Ishikawa (cell line): ENCODE measurements at regions not wholly inside any gene's neighbourhood (a gene's known extent, or its start where the extent isn't known, plus 50 kb on each side); places are given as distances from the start of the nearest gene placed in this dataset.

Source experiments
- CEBPB ChIP-seq: IDR thresholded peaks from 2 replicates; pipeline ENCODE4 v1.6.1; 2012
- CREB1 ChIP-seq: IDR thresholded peaks from 2 replicates; pipeline ENCODE4 v1.6.1; 2012; ENCODE audit warnings: low read depth
- EGR1 ChIP-seq: IDR thresholded peaks from 2 replicates; pipeline ENCODE4 v1.6.1; 2012
- EP300 ChIP-seq: IDR thresholded peaks from 2 replicates; pipeline ENCODE4 v1.6.1; 2012; ENCODE audit warnings: borderline replicate concordance
- FOXM1 ChIP-seq: IDR thresholded peaks from 2 replicates; pipeline ENCODE4 v1.6.1; 2012; ENCODE audit warnings: low read depth, borderline replicate concordance
- NFIC ChIP-seq: IDR thresholded peaks from 2 replicates; pipeline ENCODE4 v1.6.1; 2012
- RAD21 ChIP-seq: IDR thresholded peaks from 2 replicates; pipeline ENCODE4 v1.6.1; 2012; ENCODE audit warnings: low read depth
- TAF1 ChIP-seq: IDR thresholded peaks from 2 replicates; pipeline ENCODE4 v1.6.1; 2012; ENCODE audit warnings: low read depth, mild to moderate bottlenecking
- TCF12 ChIP-seq: IDR thresholded peaks from 2 replicates; pipeline ENCODE4 v1.6.1; 2012; ENCODE audit warnings: low read depth
- TEAD4 ChIP-seq: IDR thresholded peaks from 2 replicates; pipeline ENCODE4 v1.6.1; 2012
- YY1 ChIP-seq: IDR thresholded peaks from 2 replicates; pipeline ENCODE4 v1.6.1; 2012; ENCODE audit warnings: low read depth
- ZBTB7A ChIP-seq: IDR thresholded peaks from 2 replicates; pipeline ENCODE4 v1.6.1; 2012; ENCODE audit warnings: low read depth
- TF ChIP-seq, protein P1 (sequence below): IDR thresholded peaks from 2 replicates; pipeline ENCODE4 v1.6.1; 2012
- TF ChIP-seq, protein P2 (sequence below): IDR thresholded peaks from 2 replicates; pipeline ENCODE4 v1.6.1; 2012
- TF ChIP-seq, protein P3 (sequence below): IDR thresholded peaks from 2 replicates; pipeline ENCODE4 v1.6.1; 2012; ENCODE audit warnings: low read depth, mild to moderate bottlenecking

DNA sequence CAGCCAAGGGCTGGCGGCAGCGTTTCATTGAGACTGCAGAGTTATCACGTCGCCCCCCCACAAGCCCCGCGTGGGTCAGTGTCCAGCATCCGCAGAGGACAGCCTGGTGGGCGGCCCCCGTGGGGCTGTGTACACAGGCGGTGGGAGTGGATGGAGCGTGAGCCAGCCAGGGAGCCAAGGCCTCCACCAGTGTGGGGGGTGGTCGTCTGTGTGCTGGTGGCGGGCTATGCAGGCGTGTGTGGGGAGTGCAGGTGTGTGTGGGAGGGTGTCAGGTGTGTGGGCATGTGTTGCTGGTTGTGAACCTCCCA is 56.5 kb upstream of the NKX1-1 start:
- no peak for TF ChIP-seq YY1
- TF ChIP-seq, protein P1, sequence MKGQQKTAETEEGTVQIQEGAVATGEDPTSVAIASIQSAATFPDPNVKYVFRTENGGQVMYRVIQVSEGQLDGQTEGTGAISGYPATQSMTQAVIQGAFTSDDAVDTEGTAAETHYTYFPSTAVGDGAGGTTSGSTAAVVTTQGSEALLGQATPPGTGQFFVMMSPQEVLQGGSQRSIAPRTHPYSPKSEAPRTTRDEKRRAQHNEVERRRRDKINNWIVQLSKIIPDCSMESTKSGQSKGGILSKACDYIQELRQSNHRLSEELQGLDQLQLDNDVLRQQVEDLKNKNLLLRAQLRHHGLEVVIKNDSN, result no peak
- TF ChIP-seq ZBTB7A, result no peak
- TF ChIP-seq, protein P2, sequence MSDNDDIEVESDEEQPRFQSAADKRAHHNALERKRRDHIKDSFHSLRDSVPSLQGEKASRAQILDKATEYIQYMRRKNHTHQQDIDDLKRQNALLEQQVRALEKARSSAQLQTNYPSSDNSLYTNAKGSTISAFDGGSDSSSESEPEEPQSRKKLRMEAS, result no peak
- no peak for TF ChIP-seq RAD21
- TF ChIP-seq, protein P3, sequence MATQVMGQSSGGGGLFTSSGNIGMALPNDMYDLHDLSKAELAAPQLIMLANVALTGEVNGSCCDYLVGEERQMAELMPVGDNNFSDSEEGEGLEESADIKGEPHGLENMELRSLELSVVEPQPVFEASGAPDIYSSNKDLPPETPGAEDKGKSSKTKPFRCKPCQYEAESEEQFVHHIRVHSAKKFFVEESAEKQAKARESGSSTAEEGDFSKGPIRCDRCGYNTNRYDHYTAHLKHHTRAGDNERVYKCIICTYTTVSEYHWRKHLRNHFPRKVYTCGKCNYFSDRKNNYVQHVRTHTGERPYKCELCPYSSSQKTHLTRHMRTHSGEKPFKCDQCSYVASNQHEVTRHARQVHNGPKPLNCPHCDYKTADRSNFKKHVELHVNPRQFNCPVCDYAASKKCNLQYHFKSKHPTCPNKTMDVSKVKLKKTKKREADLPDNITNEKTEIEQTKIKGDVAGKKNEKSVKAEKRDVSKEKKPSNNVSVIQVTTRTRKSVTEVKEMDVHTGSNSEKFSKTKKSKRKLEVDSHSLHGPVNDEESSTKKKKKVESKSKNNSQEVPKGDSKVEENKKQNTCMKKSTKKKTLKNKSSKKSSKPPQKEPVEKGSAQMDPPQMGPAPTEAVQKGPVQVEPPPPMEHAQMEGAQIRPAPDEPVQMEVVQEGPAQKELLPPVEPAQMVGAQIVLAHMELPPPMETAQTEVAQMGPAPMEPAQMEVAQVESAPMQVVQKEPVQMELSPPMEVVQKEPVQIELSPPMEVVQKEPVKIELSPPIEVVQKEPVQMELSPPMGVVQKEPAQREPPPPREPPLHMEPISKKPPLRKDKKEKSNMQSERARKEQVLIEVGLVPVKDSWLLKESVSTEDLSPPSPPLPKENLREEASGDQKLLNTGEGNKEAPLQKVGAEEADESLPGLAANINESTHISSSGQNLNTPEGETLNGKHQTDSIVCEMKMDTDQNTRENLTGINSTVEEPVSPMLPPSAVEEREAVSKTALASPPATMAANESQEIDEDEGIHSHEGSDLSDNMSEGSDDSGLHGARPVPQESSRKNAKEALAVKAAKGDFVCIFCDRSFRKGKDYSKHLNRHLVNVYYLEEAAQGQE, result no peak
- TF ChIP-seq TEAD4, result no peak
- TF ChIP-seq EGR1, result no peak
- TF ChIP-seq FOXM1, result no peak
- TF ChIP-seq TCF12, result no peak
- TF ChIP-seq TAF1, result no peak
- TF ChIP-seq CEBPB, result no peak
- no peak for TF ChIP-seq NFIC
- TF ChIP-seq CREB1, result no peak
- TF ChIP-seq EP300, result no peak

DNA sequence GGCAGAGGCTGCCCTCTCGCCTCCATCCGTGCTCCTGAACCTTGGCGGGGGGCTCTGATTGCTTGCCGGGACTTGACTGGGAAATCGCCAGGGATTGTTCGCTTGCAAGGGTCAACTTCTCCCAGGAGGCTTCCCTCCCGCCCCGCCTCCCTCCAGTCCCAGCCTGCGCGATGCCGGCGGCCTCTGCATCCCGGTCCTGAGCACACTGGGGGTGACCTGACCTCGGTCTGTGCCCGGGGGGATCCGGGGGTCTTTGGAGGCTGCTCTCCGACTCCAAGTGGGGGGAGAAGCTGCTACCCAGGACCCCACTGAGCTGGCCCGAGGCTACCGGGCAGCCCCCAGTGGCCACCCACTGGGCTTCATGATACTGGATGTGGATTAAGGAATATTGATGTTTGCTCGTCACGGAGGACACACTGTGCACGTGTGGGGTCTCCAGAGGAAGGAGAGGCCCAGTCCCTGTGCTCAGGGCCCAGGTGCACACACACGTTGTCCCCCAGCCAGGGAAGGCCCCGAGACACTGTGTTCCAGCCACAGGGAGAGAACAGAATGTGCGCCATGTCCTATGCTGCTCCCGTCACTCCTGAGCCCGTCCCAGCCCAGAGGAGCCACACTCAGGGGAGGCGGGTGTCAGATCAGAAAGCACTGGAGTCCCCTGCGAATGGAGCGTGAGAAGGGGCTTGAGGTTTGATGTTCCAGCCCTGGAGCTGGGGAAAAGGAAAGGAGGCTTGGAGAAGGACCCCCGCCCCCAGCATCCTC is 55.9 kb upstream of the NKX1-1 start:
- TF ChIP-seq NFIC (no peak), EGR1 (no peak), ZBTB7A (no peak), TAF1 (no peak), YY1 (no peak), CREB1 (no peak), EP300 (no peak), RAD21 (no peak), TEAD4 (no peak), TCF12 (no peak), CEBPB (no peak), FOXM1 (no peak)
- TF ChIP-seq, protein P3, result no peak
- TF ChIP-seq, protein P2, result no peak
- TF ChIP-seq, protein P1, result no peak

DNA sequence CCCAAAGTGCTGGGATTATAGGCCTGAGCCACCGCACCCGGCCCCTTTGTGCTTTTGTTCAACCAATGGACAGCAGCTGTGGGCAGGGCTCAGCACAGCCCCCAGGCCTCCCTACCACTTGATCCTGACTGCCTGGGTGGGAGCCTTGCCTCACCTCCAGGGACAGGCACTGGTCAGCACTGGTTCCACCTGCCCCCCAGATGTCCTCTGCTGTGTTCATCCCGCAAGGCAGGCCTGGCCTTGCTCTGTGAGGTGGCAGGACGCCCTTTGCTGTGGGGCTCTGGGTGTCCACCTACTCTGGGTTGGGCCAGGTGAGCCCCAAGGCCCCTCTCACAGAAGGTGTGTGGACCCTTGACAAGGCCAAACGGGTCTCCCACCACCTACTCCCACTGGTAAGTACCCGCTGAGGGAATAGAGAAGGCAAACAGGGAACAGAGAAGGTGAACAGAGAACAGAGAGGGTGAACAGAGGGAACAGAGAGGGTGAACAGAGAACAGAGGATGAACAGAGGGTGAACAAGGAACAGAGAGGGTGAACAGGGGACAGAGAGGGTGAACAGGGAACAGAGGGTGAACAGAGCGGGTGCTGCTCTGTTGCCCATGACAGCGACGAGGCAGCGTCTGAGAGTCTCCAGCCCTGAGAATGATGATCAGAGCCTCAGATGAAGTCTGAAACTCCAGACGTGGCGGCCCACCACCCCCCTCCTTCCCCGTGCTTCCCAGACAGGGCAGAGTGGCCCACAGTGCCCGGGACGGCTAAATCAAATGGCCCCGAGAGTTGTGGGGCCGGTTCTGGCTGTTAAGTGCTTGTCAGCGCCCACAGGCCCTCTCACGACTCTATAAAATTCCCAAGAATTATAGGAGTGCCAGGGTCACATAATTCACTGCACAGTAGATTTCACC is 55.0 kb upstream of the NKX1-1 start:
- TF ChIP-seq, protein P2, result no peak
- no peak for TF ChIP-seq TAF1

DNA sequence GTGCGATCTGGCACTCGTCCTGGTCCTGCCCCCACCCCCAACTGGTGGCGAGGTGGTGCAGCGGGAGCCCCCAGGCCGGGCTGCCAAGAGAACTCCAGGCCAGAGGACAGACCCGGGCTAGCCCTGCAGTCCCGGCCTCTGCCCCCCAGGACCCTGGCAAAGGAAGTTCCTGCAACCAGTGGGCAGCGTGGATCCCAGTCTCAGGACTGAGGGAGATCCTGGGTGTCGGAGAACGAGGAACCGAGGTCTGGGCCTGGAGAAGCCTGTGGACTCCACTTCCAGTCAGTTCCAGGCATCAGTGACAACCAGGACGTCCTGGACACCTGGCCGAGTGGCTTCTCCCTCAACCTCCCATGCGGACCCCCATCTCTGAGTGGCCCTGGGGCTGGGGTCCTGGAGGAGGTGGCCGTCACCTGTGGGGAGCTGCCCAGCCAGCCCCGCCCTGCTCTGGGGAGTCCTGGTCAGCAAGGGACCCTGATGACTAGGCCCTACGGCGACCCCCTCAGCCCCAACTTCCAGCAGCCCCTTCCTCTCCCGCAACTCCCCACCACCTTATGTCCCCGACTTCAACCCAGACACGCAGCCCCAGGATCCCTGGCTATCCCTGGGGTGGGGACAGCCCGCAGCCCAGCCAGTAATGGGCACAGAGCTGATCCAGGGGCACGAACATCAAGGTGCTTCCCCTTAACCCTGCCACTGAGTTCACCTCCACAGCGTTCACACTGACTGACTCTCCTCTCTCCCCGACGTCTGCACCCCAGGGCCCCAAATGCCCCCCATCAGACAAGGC is 53.7 kb upstream of the NKX1-1 start:
- TF ChIP-seq RAD21 (no peak), TCF12 (no peak), YY1 (no peak), EP300 (no peak), CEBPB (no peak)
- TF ChIP-seq, protein P3, result no peak
